Bone marrow (tissue), 2 donors: ENCODE measurements at regions not wholly inside any gene's neighbourhood (a gene's known extent, or its start where the extent isn't known, plus 50 kb on each side); places are given as distances from the start of the nearest gene placed in this dataset.
A peak's percentile ranks its signal among the peaks of the same experiment; 100 is the strongest.
"Not testable (repeated sequence)": the region's sequence is repeated elsewhere in the genome, so short reads cannot be mapped to it uniquely, and the experiment has no call there.

Source experiments
- DNase-seq, 2 donors: peaks; one replicate each; lab custom pipeline; 2025; lab: John Stamatoyannopoulos, UW

GRCh38 chr18:54433368-54433767 lies 75.7 kb downstream of the C18orf54 start:
- no peak for DNase-seq

- DNase-seq: no peak
Observed at GRCh38 chr18:54433857-54434256, 76.2 kb downstream of the C18orf54 start.

GRCh38 chr18:54434453-54434852 lies 76.7 kb downstream of the C18orf54 start:
- no peak for DNase-seq

- no peak for DNase-seq
Observed at GRCh38 chr18:54436501-54436900, 78.8 kb downstream of the C18orf54 start.

GRCh38 chr18:54440292-54440691 lies 82.6 kb downstream of the C18orf54 start:
- no peak for DNase-seq

- peak in 1 of 2 donors; percentile 18 for DNase-seq
Observed at GRCh38 chr18:54444319-54444914, 86.7 kb downstream of the C18orf54 start.

GRCh38 chr18:54453996-54454395 lies 96.3 kb downstream of the C18orf54 start:
- no peak for DNase-seq

GRCh38 chr18:54465502-54465901 lies 107.8 kb downstream of the C18orf54 start:
- no peak for DNase-seq

GRCh38 chr18:54466248-54467005 lies 108.7 kb downstream of the C18orf54 start:
- no peak for DNase-seq

- DNase-seq: no peak
Observed at GRCh38 chr18:54479365-54479764, 111.7 kb upstream of the DYNAP start.

GRCh38 chr18:54480616-54481015 lies 110.4 kb upstream of the DYNAP start:
- no peak for DNase-seq

GRCh38 chr18:54502451-54502850 lies 88.6 kb upstream of the DYNAP start:
- DNase-seq: not testable (repeated sequence)

- DNase-seq: no peak
Observed at GRCh38 chr18:54503131-54503894, 87.7 kb upstream of the DYNAP start.

- no peak for DNase-seq
Observed at GRCh38 chr18:54506516-54507261, 84.4 kb upstream of the DYNAP start.

GRCh38 chr18:54509793-54510192 lies 81.3 kb upstream of the DYNAP start:
- DNase-seq: no peak

- no peak for DNase-seq
Observed at GRCh38 chr18:54515149-54515548, 75.9 kb upstream of the DYNAP start.

- DNase-seq: no peak
Observed at GRCh38 chr18:54517521-54517920, 73.5 kb upstream of the DYNAP start.

- DNase-seq: no peak
Observed at GRCh38 chr18:54521846-54522245, 69.2 kb upstream of the DYNAP start.

- DNase-seq: no peak
Observed at GRCh38 chr18:54528942-54529376, 62.1 kb upstream of the DYNAP start.

GRCh38 chr18:54529444-54529843 lies 61.6 kb upstream of the DYNAP start:
- no peak for DNase-seq

- no peak for DNase-seq
Observed at GRCh38 chr18:54530285-54530684, 60.8 kb upstream of the DYNAP start.

GRCh38 chr18:54531402-54532065 lies 59.5 kb upstream of the DYNAP start:
- DNase-seq: no peak
